ENCODE measurements at regions not wholly inside any gene's neighbourhood (a gene's known extent, or its start where the extent isn't known, plus 50 kb on each side); places are given as distances from the start of the nearest gene placed in this dataset.

DNA sequence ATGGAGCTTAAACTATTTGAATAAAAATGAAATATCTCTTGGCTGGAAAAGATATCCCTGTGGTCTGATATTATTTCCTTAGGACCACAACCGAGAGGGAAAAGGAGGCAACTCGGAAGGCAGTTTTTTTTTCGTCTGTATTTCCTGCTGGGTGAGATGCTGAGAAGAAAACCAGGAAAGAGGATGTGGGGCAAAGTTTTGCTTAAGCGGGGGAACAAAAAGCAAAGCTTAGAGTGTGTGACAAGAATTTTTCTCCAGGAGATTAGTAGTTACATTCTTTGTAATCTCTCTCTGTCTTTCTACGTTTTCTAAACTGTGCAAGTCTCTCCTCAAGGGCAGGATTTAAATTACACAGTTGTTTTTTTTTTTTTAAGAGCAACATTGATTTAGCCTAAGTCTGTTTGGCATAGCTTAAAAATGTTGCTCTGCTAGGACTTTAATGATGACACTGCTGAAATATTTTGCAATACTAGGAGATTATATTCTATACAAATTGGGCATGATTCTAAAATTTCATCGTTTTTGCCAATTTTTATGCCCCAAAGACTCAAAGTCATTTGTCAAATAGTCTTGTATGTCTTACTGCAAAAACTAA, 258.5 kb downstream of the KCNS3 start:
- Histone ChIP-seq H3K27ac (no peak overlapping the region), H3K36me3 (ENCODE audit: insufficient read depth, low read length) (no peaks in the 10 kb centered on the region), H3K9me3 (ENCODE audit: low read depth, low read length) (no peaks in the 10 kb centered on the region), H3K9ac (ENCODE audit: insufficient read length) (no peak overlapping the region), H3K4me3 (no peak overlapping the region)
- TF ChIP-seq EZH2 (IDR thresholded peaks at IDR 0.05) = no peak
- no peak for TF ChIP-seq FOXP2 (optimal IDR thresholded peaks at IDR 0.05; ENCODE audit: control extremely low read depth, extremely low read length, insufficient read depth)
- no peak for TF ChIP-seq POLR2AphosphoS5 (IDR thresholded peaks at IDR 0.05; ENCODE audit: borderline replicate concordance, low read depth, low read length)
- DNase-seq (ENCODE audit: low read depth, low spot score) = no peak

DNA sequence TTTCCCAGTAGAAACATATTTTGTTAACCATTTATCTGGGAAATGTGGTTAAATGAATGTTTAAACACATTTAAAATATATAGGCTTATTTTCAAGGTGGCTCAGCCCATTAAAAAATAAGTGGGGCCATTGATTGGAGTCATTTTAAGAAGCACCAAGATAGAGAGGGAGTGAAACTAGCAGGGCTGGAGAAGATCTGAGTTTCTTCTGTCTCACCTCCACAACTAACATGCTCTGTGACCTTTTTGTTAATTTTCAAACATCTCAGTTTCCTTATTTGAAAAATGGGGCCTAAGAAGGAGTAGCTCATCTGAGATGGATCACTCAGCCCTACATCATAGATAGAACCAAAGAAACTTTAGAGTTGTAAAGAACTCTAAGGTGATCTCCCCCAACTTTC, 254.8 kb downstream of the KCNS3 start:
- Histone ChIP-seq H3K27ac (no peak overlapping the region), H3K36me3 (ENCODE audit: insufficient read depth, low read length) (no peaks in the 10 kb centered on the region), H3K9me3 (ENCODE audit: low read depth, low read length) (no peaks in the 10 kb centered on the region), H3K9ac (ENCODE audit: insufficient read length) (no peak overlapping the region), H3K4me3 (no peak overlapping the region)
- TF ChIP-seq FOXP2 (optimal IDR thresholded peaks at IDR 0.05; ENCODE audit: control extremely low read depth, extremely low read length, insufficient read depth) = no peak
- TF ChIP-seq EZH2 (IDR thresholded peaks at IDR 0.05) = no peak
- no peak for TF ChIP-seq POLR2AphosphoS5 (IDR thresholded peaks at IDR 0.05; ENCODE audit: borderline replicate concordance, low read depth, low read length)
- no peak for DNase-seq (ENCODE audit: low read depth, low spot score)

DNA sequence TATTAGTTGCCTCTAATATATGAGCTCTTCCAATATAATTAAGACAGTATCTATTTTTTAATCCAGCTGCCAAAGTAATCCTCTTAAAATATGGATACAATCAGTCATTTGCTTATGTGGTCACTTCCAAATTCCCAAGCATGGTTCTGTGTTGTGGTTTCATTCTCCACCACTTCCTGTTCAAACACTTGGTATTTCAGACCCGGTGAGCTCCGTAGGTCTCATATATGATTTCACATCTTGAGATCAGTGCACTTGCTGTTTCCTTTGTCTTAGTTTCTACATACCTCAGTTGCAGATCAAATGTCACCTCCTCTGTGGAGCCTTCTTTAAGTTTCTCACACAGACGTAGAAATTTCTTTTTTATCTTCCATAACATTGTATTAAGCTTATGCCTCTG, 254.2 kb downstream of the KCNS3 start:
- H3K27ac ChIP-seq = no peak overlapping the region
- DNase-seq (ENCODE audit: low read depth, low spot score) = no peak
- TF ChIP-seq EZH2 (IDR thresholded peaks at IDR 0.05) (no peak), FOXP2 (optimal IDR thresholded peaks at IDR 0.05; ENCODE audit: control extremely low read depth, extremely low read length, insufficient read depth) (no peak), POLR2AphosphoS5 (IDR thresholded peaks at IDR 0.05; ENCODE audit: borderline replicate concordance, low read depth, low read length) (no peak)

DNA sequence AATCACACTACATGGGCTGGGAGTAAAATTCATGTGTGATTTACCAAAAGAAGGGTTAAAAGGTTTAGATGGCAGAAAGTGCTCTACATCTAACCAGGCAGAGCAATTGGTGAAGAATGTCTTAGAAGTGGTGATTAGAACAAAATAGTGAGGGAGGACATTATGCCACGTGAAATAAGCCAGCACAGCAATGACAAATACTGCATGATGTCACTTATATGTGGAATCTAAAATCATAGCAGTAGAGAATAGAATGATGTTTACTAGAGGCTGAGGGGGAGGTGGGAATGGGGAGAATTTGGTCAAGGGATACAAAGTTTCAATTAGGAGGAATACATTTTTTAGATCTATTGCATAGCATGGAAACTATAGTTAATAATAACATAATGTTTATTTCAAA, 253.3 kb downstream of the KCNS3 start:
- Histone ChIP-seq H3K9me3 (ENCODE audit: low read depth, low read length) (no peaks in the 10 kb centered on the region), H3K4me3 (no peak overlapping the region), H3K36me3 (ENCODE audit: insufficient read depth, low read length) (no peaks in the 10 kb centered on the region), H3K9ac (ENCODE audit: insufficient read length) (no peak overlapping the region), H3K27ac (no peak overlapping the region)
- no peak for TF ChIP-seq EZH2 (IDR thresholded peaks at IDR 0.05)
- DNase-seq (ENCODE audit: low read depth, low spot score) = no peak

More for the DNA sequence above, 254.2 kb downstream of the KCNS3 start:
- H3K9me3 ChIP-seq (ENCODE audit: low read depth, low read length) = no peaks in the 10 kb centered on the region
- no peak overlapping the region for H3K9ac ChIP-seq (ENCODE audit: insufficient read length)
- H3K36me3 ChIP-seq (ENCODE audit: insufficient read depth, low read length) = no peaks in the 10 kb centered on the region
- H3K4me3 ChIP-seq = no peak overlapping the region

DNA sequence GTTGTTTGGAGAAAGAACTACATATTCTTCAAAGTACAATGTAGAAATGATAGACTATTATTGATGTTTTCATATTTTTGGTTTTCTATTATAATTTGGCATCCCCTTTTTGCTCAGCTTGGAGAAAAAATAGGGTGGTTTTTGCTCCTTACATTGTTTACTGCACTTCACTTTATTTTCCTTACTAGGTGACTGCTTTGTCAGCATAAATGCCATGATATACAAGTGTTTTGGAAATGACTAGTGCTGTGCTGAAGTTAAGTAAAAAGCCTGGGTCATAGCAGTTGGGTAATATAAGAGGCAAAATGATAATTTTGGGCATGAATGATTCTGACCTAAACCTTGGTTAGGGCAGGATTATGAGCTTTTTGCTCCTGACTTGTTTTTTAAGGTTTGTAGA, 250.9 kb downstream of the KCNS3 start:
- no peak for DNase-seq (ENCODE audit: low read depth, low spot score)
- no peaks in the 10 kb centered on the region for H3K9me3 ChIP-seq (ENCODE audit: low read depth, low read length)
- no peak overlapping the region for H3K27ac ChIP-seq
- H3K36me3 ChIP-seq (ENCODE audit: insufficient read depth, low read length) = no peaks in the 10 kb centered on the region
- TF ChIP-seq FOXP2 (optimal IDR thresholded peaks at IDR 0.05; ENCODE audit: control extremely low read depth, extremely low read length, insufficient read depth) = no peak
- TF ChIP-seq POLR2AphosphoS5 (IDR thresholded peaks at IDR 0.05; ENCODE audit: borderline replicate concordance, low read depth, low read length) = no peak
- no peak for TF ChIP-seq EZH2 (IDR thresholded peaks at IDR 0.05)
- H3K9ac ChIP-seq (ENCODE audit: insufficient read length) = no peak overlapping the region
- no peak overlapping the region for H3K4me3 ChIP-seq

DNA sequence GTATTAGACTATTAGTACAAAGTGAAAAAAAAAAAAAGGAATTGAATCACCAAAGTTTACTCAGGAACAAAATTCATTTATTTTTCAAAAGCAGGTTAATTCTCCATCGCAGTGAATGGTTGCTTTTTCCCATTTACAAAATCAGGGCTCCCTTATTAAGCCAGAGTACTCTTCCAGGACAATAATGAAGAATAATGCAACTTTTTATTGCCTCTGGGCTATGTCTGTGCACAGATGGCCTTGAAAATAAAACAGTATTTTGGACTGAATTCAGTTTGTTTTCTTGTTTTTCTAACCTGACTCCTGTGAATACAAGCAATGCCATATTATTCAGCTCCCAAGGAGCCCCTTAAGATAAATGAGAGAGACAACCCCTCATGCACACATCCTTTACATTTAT, 246.8 kb downstream of the KCNS3 start:
- TF ChIP-seq FOXP2 (optimal IDR thresholded peaks at IDR 0.05; ENCODE audit: control extremely low read depth, extremely low read length, insufficient read depth) (no peak), POLR2AphosphoS5 (IDR thresholded peaks at IDR 0.05; ENCODE audit: borderline replicate concordance, low read depth, low read length) (no peak), EZH2 (IDR thresholded peaks at IDR 0.05) (no peak)
- no peak for DNase-seq (ENCODE audit: low read depth, low spot score)
- H3K9me3 ChIP-seq (ENCODE audit: low read depth, low read length) = no peaks in the 10 kb centered on the region
- H3K4me3 ChIP-seq = no peak overlapping the region
- no peak overlapping the region for H3K9ac ChIP-seq (ENCODE audit: insufficient read length)
- no peak overlapping the region for H3K27ac ChIP-seq
- no peaks in the 10 kb centered on the region for H3K36me3 ChIP-seq (ENCODE audit: insufficient read depth, low read length)

DNA sequence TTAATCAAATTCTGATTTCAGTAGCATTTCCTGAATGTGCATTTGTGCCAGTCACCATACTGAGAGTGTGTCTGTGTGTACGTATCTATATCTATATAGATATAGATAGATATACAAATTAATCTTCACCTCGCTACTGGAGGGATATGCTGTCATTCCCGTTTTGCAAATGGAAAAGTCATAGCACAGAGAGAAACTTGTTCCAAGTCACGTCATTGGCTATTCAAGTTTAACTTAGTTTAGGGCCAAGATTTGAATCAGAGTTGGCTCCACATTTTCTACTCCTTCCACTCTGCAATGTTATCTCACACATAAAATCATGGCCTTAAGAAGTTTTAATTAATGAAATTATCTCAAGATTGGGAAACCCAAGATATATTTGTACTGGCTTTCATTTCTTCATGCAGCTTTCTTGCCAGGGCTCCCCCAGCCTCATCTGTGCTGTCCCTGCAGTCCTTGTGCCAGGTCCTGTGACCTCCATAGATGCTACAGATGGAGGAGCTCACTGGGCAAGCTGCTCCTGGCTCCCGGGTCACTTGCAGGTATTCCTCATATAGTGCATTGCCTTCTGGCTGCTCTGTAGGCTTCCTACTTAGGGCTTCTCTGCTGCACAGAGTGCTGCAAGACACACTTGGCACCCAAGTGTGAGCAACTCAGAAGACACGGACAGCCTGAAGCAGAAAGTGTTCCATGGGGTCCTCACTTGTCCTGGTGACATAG, 245.8 kb downstream of the KCNS3 start:
- H3K9me3 ChIP-seq (ENCODE audit: low read depth, low read length) = no peaks in the 10 kb centered on the region
- DNase-seq (ENCODE audit: low read depth, low spot score) = no peak
- no peaks in the 10 kb centered on the region for H3K36me3 ChIP-seq (ENCODE audit: insufficient read depth, low read length)
- H3K9ac ChIP-seq (ENCODE audit: insufficient read length) = no peak overlapping the region
- TF ChIP-seq FOXP2 (optimal IDR thresholded peaks at IDR 0.05; ENCODE audit: control extremely low read depth, extremely low read length, insufficient read depth) = no peak
- TF ChIP-seq POLR2AphosphoS5 (IDR thresholded peaks at IDR 0.05; ENCODE audit: borderline replicate concordance, low read depth, low read length) = no peak
- no peak for TF ChIP-seq EZH2 (IDR thresholded peaks at IDR 0.05)
- H3K27ac ChIP-seq = no peak overlapping the region
- no peak overlapping the region for H3K4me3 ChIP-seq

DNA sequence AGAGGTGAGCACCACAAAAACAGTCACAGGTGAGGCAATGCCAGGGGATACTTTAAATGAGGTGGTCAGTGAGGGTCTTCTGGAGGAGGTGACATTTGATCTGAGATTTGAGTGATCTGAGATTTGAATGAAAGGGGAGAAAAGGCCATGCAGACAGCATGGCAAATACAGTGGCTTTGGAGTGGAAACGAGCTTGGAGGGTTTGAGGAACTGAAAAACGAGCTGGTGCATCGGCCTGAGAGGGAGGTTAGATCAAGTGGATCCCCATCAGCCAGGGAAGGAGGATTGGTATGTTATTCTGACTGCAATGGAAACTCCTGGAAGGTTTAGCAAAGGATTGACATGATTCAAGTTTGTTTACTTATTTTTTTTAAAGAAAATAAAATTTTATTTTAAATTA, 245.1 kb downstream of the KCNS3 start:
- H3K27ac ChIP-seq = no peak overlapping the region

DNA sequence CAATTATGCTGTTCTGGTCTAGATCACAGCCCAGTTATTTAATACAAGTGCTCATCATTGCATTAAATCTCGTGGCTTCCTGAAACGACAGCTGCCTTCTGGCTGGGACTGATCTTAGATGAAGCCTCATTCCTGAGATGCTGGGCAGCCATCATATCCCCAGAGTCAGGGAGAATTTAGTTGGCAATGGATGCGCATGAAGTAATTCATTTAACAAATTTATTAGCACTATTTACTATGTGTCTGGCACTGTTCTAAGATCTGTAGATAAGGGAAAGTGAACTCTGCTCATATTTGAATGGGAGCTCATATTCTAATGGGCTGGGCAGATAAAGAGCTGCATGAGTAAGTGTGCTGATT, 244.7 kb downstream of the KCNS3 start:
- no peak overlapping the region for H3K27ac ChIP-seq
- no peak for TF ChIP-seq EZH2 (IDR thresholded peaks at IDR 0.05)
- no peak for TF ChIP-seq POLR2AphosphoS5 (IDR thresholded peaks at IDR 0.05; ENCODE audit: borderline replicate concordance, low read depth, low read length)
- TF ChIP-seq FOXP2 (optimal IDR thresholded peaks at IDR 0.05; ENCODE audit: control extremely low read depth, extremely low read length, insufficient read depth) = no peak
- no peaks in the 10 kb centered on the region for H3K36me3 ChIP-seq (ENCODE audit: insufficient read depth, low read length)
- H3K9ac ChIP-seq (ENCODE audit: insufficient read length) = no peak overlapping the region
- no peaks in the 10 kb centered on the region for H3K9me3 ChIP-seq (ENCODE audit: low read depth, low read length)
- H3K4me3 ChIP-seq = no peak overlapping the region
- DNase-seq (ENCODE audit: low read depth, low spot score) = no peak

More for the DNA sequence above, 245.1 kb downstream of the KCNS3 start:
- no peak overlapping the region for H3K4me3 ChIP-seq
- no peak overlapping the region for H3K9ac ChIP-seq (ENCODE audit: insufficient read length)
- TF ChIP-seq EZH2 (IDR thresholded peaks at IDR 0.05) (no peak), FOXP2 (optimal IDR thresholded peaks at IDR 0.05; ENCODE audit: control extremely low read depth, extremely low read length, insufficient read depth) (no peak), POLR2AphosphoS5 (IDR thresholded peaks at IDR 0.05; ENCODE audit: borderline replicate concordance, low read depth, low read length) (no peak)
- H3K36me3 ChIP-seq (ENCODE audit: insufficient read depth, low read length) = no peaks in the 10 kb centered on the region
- no peaks in the 10 kb centered on the region for H3K9me3 ChIP-seq (ENCODE audit: low read depth, low read length)
- DNase-seq (ENCODE audit: low read depth, low spot score) = no peak

Data from SK-N-MC (cell line).